Bronchial epithelial cell (primary cell): ENCODE measurements at regions not wholly inside any gene's neighbourhood (a gene's known extent, or its start where the extent isn't known, plus 50 kb on each side); places are given as distances from the start of the nearest gene placed in this dataset.
A peak's percentile ranks its signal among the peaks of the same experiment; 100 is the strongest.

Source experiments
- DNase-seq: peaks from one replicate; pipeline ENCODE4 v3.0.0-alpha.2; 2010; ENCODE audit warnings: low read depth
- FAIRE-seq: peaks from 2 replicates; lab custom pipeline; 2011; peaks lifted over from hg19 to GRCh38; lab: Jason Lieb, UNC
- H3K27me3 ChIP-seq: 2 replicates; pipeline ENCODE4 v1.5.1; 2011; ENCODE audit warnings: low read length; ENCODE audit not compliant: control insufficient read depth, insufficient read depth
- H3K36me3 ChIP-seq: 2 replicates; pipeline ENCODE4 v1.5.1; 2011; ENCODE audit warnings: low read length; ENCODE audit not compliant: control insufficient read depth, insufficient read depth
- H3K4me3 ChIP-seq: 2 replicates; pipeline ENCODE4 v1.5.1; 2011; ENCODE audit warnings: mild to moderate bottlenecking, low read depth, low read length, control low read depth
- TF ChIP-seq, protein P1 (sequence below): IDR thresholded peaks from 2 replicates; pipeline ENCODE4 v1.5.1; 2011; ENCODE audit warnings: mild to moderate bottlenecking, moderate library complexity, low read length, control low read depth, inconsistent platforms; ENCODE audit not compliant: insufficient read depth, severe bottlenecking

DNA sequence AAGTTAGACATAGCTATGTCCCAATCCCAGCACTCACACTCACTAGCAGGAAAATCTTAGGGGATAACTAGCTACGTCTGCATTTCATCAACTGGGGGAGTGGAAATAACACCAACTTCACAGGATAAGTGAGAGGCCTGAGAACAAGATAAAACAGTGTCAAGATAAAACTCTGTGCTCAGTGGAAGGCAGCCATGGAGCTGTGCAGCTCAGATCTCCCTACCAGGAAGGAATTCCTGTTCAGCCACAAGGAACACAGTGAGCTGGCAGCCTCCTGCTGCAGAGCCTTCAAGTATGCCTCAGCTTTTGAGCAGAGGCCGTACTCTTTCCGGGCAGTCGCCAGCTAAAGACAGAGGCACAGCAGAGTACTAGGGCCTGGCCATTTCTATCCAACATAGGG lies 115.8 kb upstream of the TOPAZ1 start:
- H3K36me3 ChIP-seq, result no peaks in the 10 kb centered on the region
- FAIRE-seq (no peak), DNase-seq (peak; percentile 29)
- no peak overlapping the region for H3K4me3 ChIP-seq
- H3K27me3 ChIP-seq, result no peaks in the 10 kb centered on the region
- TF ChIP-seq, protein P1, sequence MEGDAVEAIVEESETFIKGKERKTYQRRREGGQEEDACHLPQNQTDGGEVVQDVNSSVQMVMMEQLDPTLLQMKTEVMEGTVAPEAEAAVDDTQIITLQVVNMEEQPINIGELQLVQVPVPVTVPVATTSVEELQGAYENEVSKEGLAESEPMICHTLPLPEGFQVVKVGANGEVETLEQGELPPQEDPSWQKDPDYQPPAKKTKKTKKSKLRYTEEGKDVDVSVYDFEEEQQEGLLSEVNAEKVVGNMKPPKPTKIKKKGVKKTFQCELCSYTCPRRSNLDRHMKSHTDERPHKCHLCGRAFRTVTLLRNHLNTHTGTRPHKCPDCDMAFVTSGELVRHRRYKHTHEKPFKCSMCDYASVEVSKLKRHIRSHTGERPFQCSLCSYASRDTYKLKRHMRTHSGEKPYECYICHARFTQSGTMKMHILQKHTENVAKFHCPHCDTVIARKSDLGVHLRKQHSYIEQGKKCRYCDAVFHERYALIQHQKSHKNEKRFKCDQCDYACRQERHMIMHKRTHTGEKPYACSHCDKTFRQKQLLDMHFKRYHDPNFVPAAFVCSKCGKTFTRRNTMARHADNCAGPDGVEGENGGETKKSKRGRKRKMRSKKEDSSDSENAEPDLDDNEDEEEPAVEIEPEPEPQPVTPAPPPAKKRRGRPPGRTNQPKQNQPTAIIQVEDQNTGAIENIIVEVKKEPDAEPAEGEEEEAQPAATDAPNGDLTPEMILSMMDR, result no peak

DNA sequence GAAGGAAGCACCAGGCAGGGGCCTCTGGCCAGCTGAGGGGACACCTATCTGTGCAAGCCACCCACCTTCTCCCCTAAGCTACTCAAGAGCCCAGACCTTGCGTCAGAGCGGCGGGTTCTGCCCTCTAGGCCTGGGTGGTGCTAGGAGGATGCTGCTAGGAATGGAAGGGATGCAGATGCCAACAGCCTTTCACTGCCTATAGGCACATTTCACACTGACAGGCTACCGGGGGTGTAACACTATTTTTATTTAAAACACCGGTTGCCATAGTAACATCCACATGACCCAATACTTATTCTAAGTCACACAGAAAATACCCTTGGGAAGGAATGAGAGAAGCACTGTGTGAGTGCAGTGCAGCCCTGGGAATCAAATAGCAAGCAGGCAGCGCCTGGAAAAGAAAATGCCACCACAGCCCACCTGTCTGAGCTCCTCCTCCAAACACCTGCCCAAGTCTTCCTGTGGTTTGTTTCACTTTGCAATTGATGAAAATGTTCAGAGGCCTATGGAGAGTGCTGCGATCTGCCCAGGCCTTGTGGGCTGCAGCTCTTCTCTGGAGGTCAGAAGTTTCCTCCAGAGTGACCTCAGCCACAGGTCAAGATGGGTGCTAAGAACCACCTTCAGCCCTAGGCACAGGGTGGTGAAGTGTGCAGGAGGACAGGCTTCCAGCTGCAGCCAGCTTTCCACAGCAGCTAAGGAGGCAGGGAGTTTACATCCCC lies 113.5 kb upstream of the TOPAZ1 start:
- FAIRE-seq (no peak), DNase-seq (no peak)
- no peak overlapping the region for H3K4me3 ChIP-seq
- TF ChIP-seq, protein P1, result no peak
- no peaks in the 10 kb centered on the region for H3K36me3 ChIP-seq
- H3K27me3 ChIP-seq, result no peaks in the 10 kb centered on the region

DNA sequence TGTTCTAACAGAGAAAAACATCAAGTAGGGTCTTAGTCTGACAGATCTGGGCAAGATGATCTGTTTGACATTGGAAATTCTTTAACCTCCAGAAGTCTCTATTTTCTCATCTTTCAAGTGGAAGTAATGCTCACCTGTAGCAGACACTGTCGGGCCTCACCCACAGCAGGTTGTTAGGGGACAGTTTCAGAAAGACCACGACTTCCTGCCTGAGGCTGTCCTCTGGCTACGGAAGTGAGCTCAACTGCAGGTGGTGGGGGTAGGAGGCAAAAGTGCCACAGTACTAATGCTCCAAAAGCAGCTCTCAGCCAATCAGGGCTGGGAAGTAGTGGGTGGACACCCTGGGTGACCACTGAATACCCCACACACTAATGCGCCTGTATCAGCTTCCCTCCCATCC lies 111.4 kb upstream of the TOPAZ1 start:
- DNase-seq (no peak), FAIRE-seq (no peak)
- H3K4me3 ChIP-seq, result no peak overlapping the region
- TF ChIP-seq, protein P1, result no peak
- H3K27me3 ChIP-seq, result no peaks in the 10 kb centered on the region
- H3K36me3 ChIP-seq, result no peaks in the 10 kb centered on the region

DNA sequence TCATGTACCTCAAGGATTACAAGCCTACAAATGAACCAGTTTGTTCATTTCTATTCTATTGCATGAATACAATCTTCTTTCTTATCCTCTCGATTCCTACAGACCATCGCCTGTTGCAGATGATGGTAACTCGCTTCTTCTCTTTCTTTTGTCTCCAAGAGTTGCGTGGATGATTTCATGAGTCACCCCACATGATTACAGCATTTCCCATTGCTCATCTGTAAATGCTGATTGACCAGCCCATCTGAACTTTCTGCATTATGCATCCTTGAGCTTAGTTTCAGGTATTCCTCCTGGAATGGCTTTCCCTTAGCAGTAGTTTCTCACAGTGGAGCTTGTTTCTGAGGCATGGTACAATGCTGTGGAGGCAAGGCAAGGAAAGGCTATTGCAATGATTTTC lies 109.6 kb upstream of the TOPAZ1 start:
- FAIRE-seq, result no peak
- TF ChIP-seq, protein P1, result no peak
- peak; percentile 65 for DNase-seq
- Histone ChIP-seq H3K36me3 (no peaks in the 10 kb centered on the region), H3K4me3 (no peak overlapping the region), H3K27me3 (no peaks in the 10 kb centered on the region)

DNA sequence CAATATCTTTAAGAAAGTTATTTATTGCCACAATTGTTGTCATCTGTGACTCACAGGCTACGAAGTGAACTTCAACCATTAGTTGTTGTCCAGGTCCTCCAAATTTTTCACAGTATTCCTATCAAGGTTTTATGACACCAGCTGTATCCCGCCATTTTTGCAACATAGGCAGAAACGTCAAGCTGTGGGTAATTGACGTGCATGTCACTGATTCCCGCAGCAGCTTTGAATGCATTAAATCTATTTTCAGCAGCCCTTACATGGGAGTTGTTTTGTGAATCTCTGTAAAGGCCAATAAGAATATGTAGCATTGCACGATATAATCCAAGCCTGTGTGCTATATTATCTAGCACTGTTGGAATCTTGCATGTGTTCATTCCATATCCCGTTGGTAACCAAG lies 109.1 kb upstream of the TOPAZ1 start:
- TF ChIP-seq, protein P1, result no peak
- DNase-seq (no peak), FAIRE-seq (no peak)

DNA sequence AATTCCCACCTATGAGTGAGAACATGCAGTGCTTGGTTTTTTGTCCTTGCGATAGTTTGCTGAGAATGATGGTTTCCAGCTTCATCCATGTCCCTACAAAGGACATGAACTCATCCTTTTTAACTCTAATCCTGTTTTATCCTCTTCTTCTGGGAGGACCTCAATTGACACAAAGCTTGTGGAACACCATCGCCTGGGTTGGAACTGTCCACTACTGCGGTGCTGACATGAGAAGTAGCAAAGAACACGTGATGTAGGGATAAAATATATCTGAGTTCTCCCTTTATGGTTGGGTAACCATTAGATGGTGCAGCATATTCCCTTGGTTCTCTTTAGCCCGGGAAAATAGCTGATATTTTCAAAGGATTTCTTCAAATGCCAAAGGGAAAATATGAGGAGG lies 105.3 kb upstream of the TOPAZ1 start:
- Histone ChIP-seq H3K36me3 (no peaks in the 10 kb centered on the region), H3K4me3 (no peak overlapping the region), H3K27me3 (no peaks in the 10 kb centered on the region)
- TF ChIP-seq, protein P1, result no peak
- DNase-seq (no peak), FAIRE-seq (no peak)

More for the DNA sequence above, 109.1 kb upstream of the TOPAZ1 start:
- Histone ChIP-seq H3K36me3 (no peaks in the 10 kb centered on the region), H3K4me3 (no peak overlapping the region), H3K27me3 (no peaks in the 10 kb centered on the region)
